Skeletal muscle satellite cell (primary cell): ENCODE measurements at regions not wholly inside any gene's neighbourhood (a gene's known extent, or its start where the extent isn't known, plus 50 kb on each side); places are given as distances from the start of the nearest gene placed in this dataset.

ENCODE experiments used
- H3K27me3 ChIP-seq: 2 replicates; pipeline ENCODE4 v1.7.0; 2013; ENCODE audit warnings: low read length; ENCODE audit not compliant: control insufficient read depth, insufficient read depth
- H3K36me3 ChIP-seq: 2 replicates; pipeline ENCODE4 v1.7.0; 2013; ENCODE audit warnings: mild to moderate bottlenecking, control low read depth, low read length; ENCODE audit not compliant: insufficient read depth
- H3K4me1 ChIP-seq: 2 replicates; pipeline ENCODE4 v1.7.0; 2013; ENCODE audit warnings: low read length; ENCODE audit not compliant: control insufficient read depth, insufficient read depth
- H3K4me2 ChIP-seq: 2 replicates; pipeline ENCODE4 v1.7.0; 2013; ENCODE audit warnings: mild to moderate bottlenecking, low read length
- H3K4me3 ChIP-seq: 2 replicates; pipeline ENCODE4 v1.7.0; 2013; ENCODE audit warnings: low read length
- H3K9ac ChIP-seq: 2 replicates; pipeline ENCODE4 v1.7.0; 2013; ENCODE audit warnings: mild to moderate bottlenecking, low read depth, low read length, moderate library complexity
- H3K9me3 ChIP-seq: replicated peaks from 2 replicates; pipeline ENCODE4 v1.7.0; 2013; ENCODE audit warnings: mild to moderate bottlenecking, control low read depth, low read length

DNA sequence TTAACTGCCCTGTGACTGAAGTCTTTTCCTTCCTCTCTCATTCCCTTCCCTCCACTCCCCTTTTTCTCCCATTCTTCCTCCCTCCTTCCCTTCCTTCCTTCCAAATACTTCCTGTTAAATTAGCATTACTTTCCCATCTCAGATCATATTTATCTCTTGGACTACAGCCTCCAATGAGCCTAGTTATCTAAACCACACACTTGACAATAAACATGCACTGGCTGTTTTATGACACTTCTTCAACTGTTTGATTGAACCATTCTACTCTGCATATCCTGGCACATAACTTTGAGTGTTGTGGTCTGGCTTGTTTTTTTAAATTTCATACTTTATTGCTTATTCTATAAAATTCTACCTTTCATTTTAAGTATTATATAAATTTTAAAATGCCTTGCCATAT lies 1860.8 kb upstream of the LRRTM1 start:
- Histone ChIP-seq H3K4me2 (no peak overlapping the region), H3K36me3 (no peaks in the 10 kb centered on the region), H3K9me3 (no peaks in the 10 kb centered on the region), H3K27me3 (no peaks in the 10 kb centered on the region), H3K4me3 (no peak overlapping the region), H3K4me1 (no peaks in the 10 kb centered on the region), H3K9ac (no peak overlapping the region)

- H3K4me3 ChIP-seq = no peak overlapping the region
- H3K9me3 ChIP-seq = no peaks in the 10 kb centered on the region
- no peak overlapping the region for H3K9ac ChIP-seq
- no peaks in the 10 kb centered on the region for H3K27me3 ChIP-seq
- no peaks in the 10 kb centered on the region for H3K36me3 ChIP-seq
- no peak overlapping the region for H3K4me2 ChIP-seq
- H3K4me1 ChIP-seq = no peaks in the 10 kb centered on the region
These were observed 1853.6 kb upstream of the LRRTM1 start for GRCh38 chr2:82158150-82158549.

DNA sequence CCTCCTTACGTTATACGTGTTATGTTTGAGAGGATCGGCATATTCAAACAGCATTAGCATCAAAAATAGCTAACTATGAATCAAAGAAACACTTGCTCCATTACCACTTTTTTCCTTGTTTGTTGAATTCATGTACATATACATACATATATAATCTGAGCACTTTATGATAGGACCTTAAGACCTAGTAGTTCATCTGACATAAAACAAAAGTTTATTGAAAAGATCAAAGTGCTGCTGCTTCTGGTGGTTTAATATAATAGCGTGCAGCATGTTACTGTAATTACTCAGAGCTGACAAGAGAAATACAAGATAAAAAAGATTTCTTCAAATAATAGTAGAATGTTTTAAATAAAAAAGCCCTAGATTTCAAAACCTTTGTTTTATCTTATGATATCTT lies 1850.9 kb upstream of the LRRTM1 start:
- no peak overlapping the region for H3K4me2 ChIP-seq
- no peaks in the 10 kb centered on the region for H3K4me1 ChIP-seq
- no peak overlapping the region for H3K4me3 ChIP-seq
- no peaks in the 10 kb centered on the region for H3K36me3 ChIP-seq
- H3K9me3 ChIP-seq = no peaks in the 10 kb centered on the region
- H3K9ac ChIP-seq = no peak overlapping the region
- no peaks in the 10 kb centered on the region for H3K27me3 ChIP-seq

GRCh38 chr2:82143343-82143742 lies 1838.8 kb upstream of the LRRTM1 start:
- H3K4me1 ChIP-seq = no peaks in the 10 kb centered on the region
- no peak overlapping the region for H3K4me3 ChIP-seq
- no peaks in the 10 kb centered on the region for H3K36me3 ChIP-seq
- no peaks in the 10 kb centered on the region for H3K9me3 ChIP-seq
- no peak overlapping the region for H3K4me2 ChIP-seq
- no peaks in the 10 kb centered on the region for H3K27me3 ChIP-seq
- no peak overlapping the region for H3K9ac ChIP-seq

DNA sequence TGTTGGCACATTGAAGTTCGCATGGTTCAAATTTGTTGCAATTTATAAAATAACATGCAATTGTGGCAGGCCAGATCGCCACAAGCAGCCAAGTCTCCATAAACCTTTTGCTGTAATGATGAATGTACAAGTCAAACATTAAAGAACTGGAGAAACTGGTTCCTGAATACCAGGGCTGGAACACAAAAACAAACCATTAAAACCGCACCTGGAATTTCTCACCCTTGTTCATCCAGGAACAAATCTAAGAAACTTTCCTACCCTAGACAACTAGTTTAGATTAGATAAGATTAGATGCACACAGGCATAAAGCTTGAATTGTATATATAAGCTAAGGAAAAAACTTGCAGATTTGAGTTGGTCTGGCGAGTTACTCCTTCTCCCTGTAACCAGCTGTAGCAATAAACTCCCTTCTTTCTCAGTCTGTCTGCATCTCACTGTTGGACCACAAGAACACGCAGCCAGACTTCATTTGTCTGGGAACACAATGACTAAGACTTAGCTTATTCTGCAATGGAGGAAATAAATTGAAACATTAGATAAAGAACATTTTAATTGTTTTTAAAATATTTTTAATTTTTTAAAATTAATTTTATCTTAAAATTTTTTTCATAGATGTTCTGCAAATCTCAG lies 1835.5 kb upstream of the LRRTM1 start:
- no peak overlapping the region for H3K4me2 ChIP-seq
- H3K27me3 ChIP-seq = no peaks in the 10 kb centered on the region
- H3K36me3 ChIP-seq = no peaks in the 10 kb centered on the region
- H3K9me3 ChIP-seq = no peaks in the 10 kb centered on the region
- no peaks in the 10 kb centered on the region for H3K4me1 ChIP-seq
- H3K4me3 ChIP-seq = no peak overlapping the region
- H3K9ac ChIP-seq = no peak overlapping the region

- H3K9ac ChIP-seq = no peak overlapping the region
- no peaks in the 10 kb centered on the region for H3K27me3 ChIP-seq
- no peaks in the 10 kb centered on the region for H3K36me3 ChIP-seq
- no peaks in the 10 kb centered on the region for H3K4me1 ChIP-seq
- H3K4me2 ChIP-seq = no peak overlapping the region
- no peak overlapping the region for H3K4me3 ChIP-seq
- no peaks in the 10 kb centered on the region for H3K9me3 ChIP-seq
These were observed 1832.9 kb upstream of the LRRTM1 start for GRCh38 chr2:82137441-82137840.

DNA sequence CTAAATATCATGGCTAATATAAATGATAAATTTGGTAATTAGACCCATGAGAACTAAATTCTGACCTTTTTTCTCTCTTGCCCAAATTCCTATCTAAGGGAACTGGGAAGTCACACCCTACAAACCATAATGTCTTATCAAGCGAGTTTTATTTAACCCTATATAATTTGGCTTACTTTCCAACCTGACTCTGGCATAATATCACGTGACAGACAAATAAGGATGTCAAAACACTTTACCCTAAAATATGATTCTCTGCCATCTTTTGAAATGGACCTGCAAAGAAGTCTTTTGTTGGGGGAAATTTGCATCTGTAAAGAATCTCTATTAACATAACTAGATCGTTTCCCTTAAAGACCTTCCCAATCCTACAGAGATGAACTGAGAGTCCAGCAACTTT lies 1823.5 kb upstream of the LRRTM1 start:
- H3K27me3 ChIP-seq = no peaks in the 10 kb centered on the region
- no peak overlapping the region for H3K4me2 ChIP-seq
- no peaks in the 10 kb centered on the region for H3K36me3 ChIP-seq
- no peaks in the 10 kb centered on the region for H3K4me1 ChIP-seq
- no peak overlapping the region for H3K4me3 ChIP-seq
- no peaks in the 10 kb centered on the region for H3K9me3 ChIP-seq
- H3K9ac ChIP-seq = no peak overlapping the region

GRCh38 chr2:82124629-82125028 lies 1820.1 kb upstream of the LRRTM1 start:
- H3K4me1 ChIP-seq = no peaks in the 10 kb centered on the region
- no peaks in the 10 kb centered on the region for H3K36me3 ChIP-seq
- H3K4me3 ChIP-seq = no peak overlapping the region
- H3K4me2 ChIP-seq = no peak overlapping the region
- no peaks in the 10 kb centered on the region for H3K9me3 ChIP-seq
- no peaks in the 10 kb centered on the region for H3K27me3 ChIP-seq
- H3K9ac ChIP-seq = no peak overlapping the region

DNA sequence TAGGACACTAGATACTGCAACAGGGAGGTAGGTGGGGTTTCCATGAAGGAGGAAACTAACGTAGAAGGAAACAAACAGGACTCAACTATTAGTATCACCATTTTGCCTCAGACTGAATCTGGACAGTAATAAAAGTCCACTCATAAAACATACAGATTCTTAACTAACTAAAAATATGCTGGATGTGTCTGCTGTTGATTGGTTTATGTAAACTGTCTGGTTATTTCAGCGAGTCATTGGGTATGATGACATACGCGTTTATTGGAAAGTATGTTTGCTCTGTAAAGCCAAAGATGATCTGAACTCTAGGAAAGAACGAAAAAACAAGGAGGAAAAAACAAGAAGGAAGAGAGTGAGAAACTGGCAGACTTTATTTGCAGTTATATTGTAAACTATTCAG lies 1816.1 kb upstream of the LRRTM1 start:
- no peak overlapping the region for H3K9ac ChIP-seq
- H3K9me3 ChIP-seq = no peaks in the 10 kb centered on the region
- no peak overlapping the region for H3K4me2 ChIP-seq
- H3K36me3 ChIP-seq = no peaks in the 10 kb centered on the region
- H3K27me3 ChIP-seq = no peaks in the 10 kb centered on the region
- no peak overlapping the region for H3K4me3 ChIP-seq
- H3K4me1 ChIP-seq = no peaks in the 10 kb centered on the region

- no peaks in the 10 kb centered on the region for H3K36me3 ChIP-seq
- H3K4me2 ChIP-seq = no peak overlapping the region
- H3K4me1 ChIP-seq = no peaks in the 10 kb centered on the region
- H3K9ac ChIP-seq = no peak overlapping the region
- H3K27me3 ChIP-seq = no peaks in the 10 kb centered on the region
- H3K9me3 ChIP-seq = no peaks in the 10 kb centered on the region
- H3K4me3 ChIP-seq = no peak overlapping the region
These were observed 1815.6 kb upstream of the LRRTM1 start for GRCh38 chr2:82120115-82120514.

GRCh38 chr2:82109418-82109817 lies 1804.9 kb upstream of the LRRTM1 start:
- H3K9ac ChIP-seq = no peak overlapping the region
- no peaks in the 10 kb centered on the region for H3K9me3 ChIP-seq
- H3K4me3 ChIP-seq = no peak overlapping the region
- no peaks in the 10 kb centered on the region for H3K36me3 ChIP-seq
- no peaks in the 10 kb centered on the region for H3K27me3 ChIP-seq
- no peaks in the 10 kb centered on the region for H3K4me1 ChIP-seq
- no peak overlapping the region for H3K4me2 ChIP-seq

DNA sequence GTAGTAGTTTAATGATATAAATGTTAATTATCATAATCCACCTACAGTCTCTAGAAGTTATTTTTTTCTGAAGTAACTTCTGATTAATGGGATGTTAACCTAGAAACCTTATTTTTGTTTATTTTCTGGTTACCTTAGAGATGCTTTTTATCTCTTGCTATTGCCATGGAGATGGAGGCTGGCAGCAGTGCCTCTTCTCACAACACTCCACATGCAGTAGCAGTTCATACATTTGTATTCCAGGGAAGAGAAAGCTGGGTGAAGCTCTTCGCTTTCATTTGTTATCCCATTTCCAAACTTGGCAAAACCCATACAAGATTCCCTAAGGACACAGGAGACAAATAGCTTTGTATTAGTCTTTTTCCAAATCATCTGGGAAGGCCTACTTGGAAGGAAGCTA lies 1794.1 kb upstream of the LRRTM1 start:
- no peak overlapping the region for H3K9ac ChIP-seq
- no peak overlapping the region for H3K4me3 ChIP-seq
- H3K27me3 ChIP-seq = no peaks in the 10 kb centered on the region
- no peaks in the 10 kb centered on the region for H3K9me3 ChIP-seq
- H3K4me2 ChIP-seq = no peak overlapping the region
- no peaks in the 10 kb centered on the region for H3K4me1 ChIP-seq
- H3K36me3 ChIP-seq = no peaks in the 10 kb centered on the region
